ENCODE measurements at regions not wholly inside any gene's neighbourhood (a gene's known extent, or its start where the extent isn't known, plus 50 kb on each side); places are given as distances from the start of the nearest gene placed in this dataset.

GRCh38 chr3:40719660-40720287 is 195.0 kb downstream of the ZNF621 start (continued):
- peak; percentile 86 for TF ChIP-seq RAD21 (IDR thresholded peaks at IDR 0.05 in 1 of 2, conservative IDR thresholded peaks at IDR 0.05 in 1 of 2; ENCODE audit: low read depth in 2 of 2, low read length in 2 of 2)
- TF ChIP-seq JUND (IDR thresholded peaks at IDR 0.05; ENCODE audit: low read length) = no peak
- TF ChIP-seq MAX (IDR thresholded peaks at IDR 0.05) = no peak
- no peak for TF ChIP-seq RBBP5 (IDR thresholded peaks at IDR 0.05; ENCODE audit: borderline replicate concordance, low read depth, low read length)
- TF ChIP-seq SAP30 (IDR thresholded peaks at IDR 0.05; ENCODE audit: insufficient read depth, insufficient replicate concordance, low read length) = no peak
- no peak for TF ChIP-seq CBX5 (IDR thresholded peaks at IDR 0.05; ENCODE audit: low read depth, low read length)
- TF ChIP-seq CBX8 (IDR thresholded peaks at IDR 0.05; ENCODE audit: borderline replicate concordance, low read depth, low read length) = no peak
